HepG2 (cell line): ENCODE measurements at regions not wholly inside any gene's neighbourhood (a gene's known extent, or its start where the extent isn't known, plus 50 kb on each side); places are given as distances from the start of the nearest gene placed in this dataset.

Experiments
- ATAC-seq: fragments of 200-7000 bp; cut with Tn5 transposase; 3 replicates; pipeline ENCODE4 v1.9.1; 2020; ENCODE audit warnings: mild to moderate bottlenecking, moderate library complexity
- BruUV-seq: library from RNA; stranded (reverse); fragments of 400-500 nt; replicated peaks from 2 replicates; lab custom pipeline; 2021; lab: Mats Ljungman, UMichigan
- CTCF ChIA-PET: fragments of 300-600 bp; formaldehyde crosslinking; extraction: SDS; loops from one replicate; lab custom pipeline; 2021; ENCODE audit warnings: low total read pairs, inconsistent platforms, low intra/inter-chr PET ratio; lab: Yijun Ruan, JAX
- POLR2A ChIA-PET: fragments of 350-600 bp; sonication (Branson Sonifier 250); formaldehyde crosslinking; loops from one replicate; lab custom pipeline; 2020; ENCODE audit warnings: antibody characterized with exemption, inconsistent platforms; lab: Yijun Ruan, JAX
- DNase-seq: peaks from one replicate; pipeline ENCODE4 v3.0.0-alpha.2; 2015; ENCODE audit warnings: low spot score
- FAIRE-seq: peaks from 3 replicates; lab custom pipeline; 2011; peaks lifted over from hg19 to GRCh38; lab: Jason Lieb, UNC
- H2AFZ ChIP-seq: one replicate; pipeline ENCODE4 v1.6.1; 2011; ENCODE audit warnings: low read length, inconsistent platforms
- H3K27ac ChIP-seq: fragments of 300-600 bp; 3 replicates; pipeline ENCODE4 v1.8.0; 2011; ENCODE audit warnings: mixed run types, mild to moderate bottlenecking, mixed read lengths, low read length, inconsistent platforms; ENCODE audit not compliant: insufficient read depth; ENCODE audit errors: extremely low read length
- H3K27me3 ChIP-seq, 2 experiments: fragments of 200-600 bp in 1 of 2; 2 replicates in 1 of 2; 3 replicates in 1 of 2; pipeline versions ENCODE4 v1.6.0 to v1.8.0; 2011; ENCODE audit warnings: low read length in 2 of 2, mild to moderate bottlenecking in 2 of 2, moderate library complexity in 2 of 2, inconsistent platforms in 1 of 2; ENCODE audit not compliant: insufficient read depth in 2 of 2, control insufficient read depth in 1 of 2
- H3K36me3 ChIP-seq, 2 experiments: fragments of 200-600 bp in 1 of 2; replicated peaks in 1 of 2; 2 replicates in 1 of 2; 3 replicates in 1 of 2; pipeline versions ENCODE4 v1.5.1 to v1.8.0; 2011; ENCODE audit warnings: low read length in 2 of 2, inconsistent platforms in 1 of 2; ENCODE audit not compliant: insufficient read depth in 2 of 2, control insufficient read depth in 1 of 2
- H3K4me1 ChIP-seq: 2 replicates; pipeline ENCODE4 v1.5.1; 2012; ENCODE audit warnings: low read length, inconsistent platforms; ENCODE audit not compliant: insufficient read depth
- H3K4me2 ChIP-seq: 2 replicates; pipeline ENCODE4 v1.6.0; 2011; ENCODE audit warnings: low read depth, low read length, inconsistent platforms
- H3K4me3 ChIP-seq, 3 experiments: fragments of 200-600 bp in 1 of 3; sonication (generic), shearing (Covaris generic) in 1 of 3; replicated peaks in 1 of 3; 2 replicates each; pipeline ENCODE4 v1.5.1; 2011 to 2016; ENCODE audit warnings: low read length in 3 of 3, inconsistent platforms in 2 of 3, low read depth in 2 of 3, mild to moderate bottlenecking in 2 of 3, control low read depth in 1 of 3, mixed read lengths in 1 of 3; ENCODE audit not compliant: insufficient read depth in 1 of 3
- H3K79me2 ChIP-seq: one replicate; pipeline ENCODE4 v1.6.1; 2011; ENCODE audit warnings: low read length, inconsistent platforms; ENCODE audit not compliant: insufficient read depth
- H3K9ac ChIP-seq: 2 replicates; pipeline ENCODE4 v1.6.0; 2011; ENCODE audit warnings: mild to moderate bottlenecking, low read depth, low read length, inconsistent platforms; ENCODE audit not compliant: insufficient read depth
- H3K9me3 ChIP-seq: 2 replicates; pipeline ENCODE4 v1.5.1; 2012; ENCODE audit warnings: mild to moderate bottlenecking, low read length
- H4K20me1 ChIP-seq: 2 replicates; pipeline ENCODE4 v1.6.0; 2011; ENCODE audit warnings: inconsistent platforms, mild to moderate bottlenecking, low read length, moderate library complexity; ENCODE audit not compliant: insufficient read depth
- CEBPB ChIP-seq: IDR thresholded peaks from 2 replicates; pipeline ENCODE4 v1.6.1; 2011; ENCODE audit warnings: low read depth, low read length, improper control_type of control experiment, borderline replicate concordance
- CHD2 ChIP-seq: IDR thresholded peaks from 2 replicates; pipeline ENCODE4 v1.6.1; 2011; ENCODE audit warnings: low read depth, low read length, improper control_type of control experiment
- EZH2 ChIP-seq: conservative IDR thresholded peaks from 2 replicates; pipeline ENCODE4 v1.6.1; 2012; ENCODE audit warnings: mild to moderate bottlenecking, low read depth, low read length, moderate library complexity
- NFE2 ChIP-seq: sonication (generic); formaldehyde crosslinking; IDR thresholded peaks from 2 replicates; pipeline ENCODE4 v1.4.0; 2020; ENCODE audit warnings: missing genetic modification reagents
- NFYC ChIP-seq: IDR thresholded peaks from 2 replicates; pipeline ENCODE4 v1.6.1; 2016; ENCODE audit warnings: missing genetic modification reagents, missing compliant biosample characterization
- PHF21A ChIP-seq: sonication (generic); formaldehyde crosslinking; IDR thresholded peaks from 2 replicates; pipeline ENCODE4 v1.5.0; 2020; ENCODE audit warnings: mild to moderate bottlenecking, missing genetic modification reagents
- REXO4 ChIP-seq: sonication (generic); formaldehyde crosslinking; IDR thresholded peaks from 2 replicates; pipeline ENCODE4 v1.8.0; 2022; ENCODE audit warnings: missing genetic modification reagents, mild to moderate bottlenecking, borderline replicate concordance
- THYN1 ChIP-seq: sonication (generic); formaldehyde crosslinking; IDR thresholded peaks from 2 replicates; pipeline ENCODE4 v1.8.1; 2023; ENCODE audit warnings: low read depth, mild to moderate bottlenecking, moderate library complexity, missing genetic modification reagents, borderline replicate concordance
- ZNF333 ChIP-seq: sonication (generic); formaldehyde crosslinking; IDR thresholded peaks from 2 replicates; pipeline ENCODE4 v1.4.0; 2020; ENCODE audit warnings: mild to moderate bottlenecking, missing genetic modification reagents, borderline replicate concordance
- ZNF451 ChIP-seq: sonication (generic); formaldehyde crosslinking; IDR thresholded peaks from 2 replicates; pipeline ENCODE4 v1.5.0; 2020; ENCODE audit warnings: mild to moderate bottlenecking, missing genetic modification reagents
- ZNF556 ChIP-seq: sonication (generic); formaldehyde crosslinking; IDR thresholded peaks from 2 replicates; pipeline ENCODE4 v1.4.0; 2020; ENCODE audit warnings: mild to moderate bottlenecking, missing genetic modification reagents, borderline replicate concordance
- ZNF841 ChIP-seq: sonication (generic); formaldehyde crosslinking; IDR thresholded peaks from 2 replicates; pipeline ENCODE4 v1.8.1; 2023; ENCODE audit warnings: missing genetic modification reagents, borderline replicate concordance
- ZSCAN9 ChIP-seq: IDR thresholded peaks from 2 replicates; pipeline ENCODE4 v1.6.1; 2016; ENCODE audit warnings: borderline replicate concordance
- WGBS: methylation state at CpG from one replicate; pipeline ENCODE4 v1.1.6; 2017; ENCODE audit warnings: low lambda C conversion rate; 5-methylcytosine and 5-hydroxymethylcytosine counted together
- in situ Hi-C: cut with HindIII; loops from 2 replicates; pipeline ENCODE4 v1.10.0; 2017; ENCODE audit warnings: low pct_unique_long_range_greater_than_20kb; ENCODE audit not compliant: extremely low pct_ligation_motif_present
- intact Hi-C: fragments of 100-400 bp; cut with micrococcal nuclease; formaldehyde crosslinking; loops from one replicate; pipeline ENCODE4 v1.10.0; 2022; ENCODE audit not compliant: unreplicated experiment
- TF ChIP-seq, protein P1 (sequence below): sonication (generic); formaldehyde crosslinking; IDR thresholded peaks from 2 replicates; pipeline ENCODE4 v1.4.0; 2020; ENCODE audit warnings: mild to moderate bottlenecking, missing genetic modification reagents
- TF ChIP-seq, protein P2 (sequence below): sonication (generic); formaldehyde crosslinking; IDR thresholded peaks from 2 replicates; pipeline ENCODE4 v1.5.0; 2020; ENCODE audit warnings: mild to moderate bottlenecking, missing genetic modification reagents, borderline replicate concordance

DNA sequence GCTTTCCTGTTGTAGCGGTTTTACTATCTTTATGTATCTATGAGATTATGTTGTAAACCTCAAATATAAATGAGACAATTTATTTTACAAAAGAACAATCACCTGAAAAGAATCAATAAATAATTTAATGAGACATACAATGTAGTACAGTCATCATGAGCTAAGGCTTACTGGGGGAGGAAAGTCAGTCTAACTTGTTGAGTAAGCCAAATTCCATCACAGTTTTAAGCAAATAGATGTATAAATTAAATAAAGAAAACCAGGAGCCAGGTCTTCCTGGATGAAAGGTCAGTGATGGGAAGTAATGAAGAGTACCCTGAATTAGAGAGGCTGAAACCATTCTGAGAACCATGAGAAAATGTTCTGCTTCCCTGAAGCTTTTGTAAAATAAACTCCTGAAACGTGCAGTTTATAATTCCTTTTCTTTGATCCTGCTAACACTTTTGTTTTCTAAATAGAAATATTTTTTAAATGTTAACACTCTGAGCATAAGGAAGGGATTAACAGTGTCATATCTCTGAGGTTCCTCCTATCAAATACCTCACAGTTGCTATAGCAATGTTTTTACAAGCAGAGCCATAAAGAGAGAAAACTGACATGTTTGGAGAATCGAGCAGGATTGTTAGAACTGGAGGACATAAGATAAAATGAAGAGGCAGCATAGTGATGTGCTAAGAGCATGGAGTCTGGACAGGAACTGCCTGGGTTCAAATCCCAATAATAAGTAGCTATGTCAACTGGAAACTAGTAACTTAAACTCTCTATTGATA, 444.9 kb upstream of the FOXG1 start (continued):
- TF ChIP-seq REXO4 (CRISPR knock-in tag), result no peak
- TF ChIP-seq NFE2, result no peak
- no peak for TF ChIP-seq THYN1 (CRISPR knock-in tag)
- no peak for TF ChIP-seq CEBPB
- TF ChIP-seq, all 625 proteins: peak for 0

- Histone ChIP-seq H3K36me3 (no peaks in the 10 kb centered on the region), H2AFZ (no peak overlapping the region), H3K9ac (no peak overlapping the region), H3K27ac (no peak overlapping the region), H3K79me2 (no peaks in the 10 kb centered on the region), H3K4me3 (no peak overlapping the region), H3K27me3 (no peaks in the 10 kb centered on the region; a peak in 1 of 5 replicates), H3K9me3 (peaks cover 95% of the 10 kb centered on the region), H3K4me1 (no peaks in the 10 kb centered on the region), H4K20me1 (no peaks in the 10 kb centered on the region), H3K4me2 (no peak overlapping the region)
- under 1% methylated on average over 4 of the region's 4 CpGs for WGBS
- intact Hi-C loops (no loop called here), in situ Hi-C loops (no loop called here)
- DNase-seq (no peak), ATAC-seq (no peak), FAIRE-seq (no peak)
- ChIA-PET CTCF (no interaction called here), POLR2A (no interaction called here)
- no TSS peak for BruUV-seq
- TF ChIP-seq PHF21A (CRISPR knock-in tag) (no peak), ZNF556 (CRISPR knock-in tag) (no peak), ZSCAN9 (no peak), EZH2 (no peak), ZNF333 (CRISPR knock-in tag) (no peak), NFYC (no peak), ZNF841 (CRISPR knock-in tag) (no peak), CHD2 (no peak), ZNF451 (CRISPR knock-in tag) (no peak)
- TF ChIP-seq, protein P1, sequence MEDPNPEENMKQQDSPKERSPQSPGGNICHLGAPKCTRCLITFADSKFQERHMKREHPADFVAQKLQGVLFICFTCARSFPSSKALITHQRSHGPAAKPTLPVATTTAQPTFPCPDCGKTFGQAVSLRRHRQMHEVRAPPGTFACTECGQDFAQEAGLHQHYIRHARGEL (CRISPR knock-in tag), result no peak
- TF ChIP-seq, protein P2, sequence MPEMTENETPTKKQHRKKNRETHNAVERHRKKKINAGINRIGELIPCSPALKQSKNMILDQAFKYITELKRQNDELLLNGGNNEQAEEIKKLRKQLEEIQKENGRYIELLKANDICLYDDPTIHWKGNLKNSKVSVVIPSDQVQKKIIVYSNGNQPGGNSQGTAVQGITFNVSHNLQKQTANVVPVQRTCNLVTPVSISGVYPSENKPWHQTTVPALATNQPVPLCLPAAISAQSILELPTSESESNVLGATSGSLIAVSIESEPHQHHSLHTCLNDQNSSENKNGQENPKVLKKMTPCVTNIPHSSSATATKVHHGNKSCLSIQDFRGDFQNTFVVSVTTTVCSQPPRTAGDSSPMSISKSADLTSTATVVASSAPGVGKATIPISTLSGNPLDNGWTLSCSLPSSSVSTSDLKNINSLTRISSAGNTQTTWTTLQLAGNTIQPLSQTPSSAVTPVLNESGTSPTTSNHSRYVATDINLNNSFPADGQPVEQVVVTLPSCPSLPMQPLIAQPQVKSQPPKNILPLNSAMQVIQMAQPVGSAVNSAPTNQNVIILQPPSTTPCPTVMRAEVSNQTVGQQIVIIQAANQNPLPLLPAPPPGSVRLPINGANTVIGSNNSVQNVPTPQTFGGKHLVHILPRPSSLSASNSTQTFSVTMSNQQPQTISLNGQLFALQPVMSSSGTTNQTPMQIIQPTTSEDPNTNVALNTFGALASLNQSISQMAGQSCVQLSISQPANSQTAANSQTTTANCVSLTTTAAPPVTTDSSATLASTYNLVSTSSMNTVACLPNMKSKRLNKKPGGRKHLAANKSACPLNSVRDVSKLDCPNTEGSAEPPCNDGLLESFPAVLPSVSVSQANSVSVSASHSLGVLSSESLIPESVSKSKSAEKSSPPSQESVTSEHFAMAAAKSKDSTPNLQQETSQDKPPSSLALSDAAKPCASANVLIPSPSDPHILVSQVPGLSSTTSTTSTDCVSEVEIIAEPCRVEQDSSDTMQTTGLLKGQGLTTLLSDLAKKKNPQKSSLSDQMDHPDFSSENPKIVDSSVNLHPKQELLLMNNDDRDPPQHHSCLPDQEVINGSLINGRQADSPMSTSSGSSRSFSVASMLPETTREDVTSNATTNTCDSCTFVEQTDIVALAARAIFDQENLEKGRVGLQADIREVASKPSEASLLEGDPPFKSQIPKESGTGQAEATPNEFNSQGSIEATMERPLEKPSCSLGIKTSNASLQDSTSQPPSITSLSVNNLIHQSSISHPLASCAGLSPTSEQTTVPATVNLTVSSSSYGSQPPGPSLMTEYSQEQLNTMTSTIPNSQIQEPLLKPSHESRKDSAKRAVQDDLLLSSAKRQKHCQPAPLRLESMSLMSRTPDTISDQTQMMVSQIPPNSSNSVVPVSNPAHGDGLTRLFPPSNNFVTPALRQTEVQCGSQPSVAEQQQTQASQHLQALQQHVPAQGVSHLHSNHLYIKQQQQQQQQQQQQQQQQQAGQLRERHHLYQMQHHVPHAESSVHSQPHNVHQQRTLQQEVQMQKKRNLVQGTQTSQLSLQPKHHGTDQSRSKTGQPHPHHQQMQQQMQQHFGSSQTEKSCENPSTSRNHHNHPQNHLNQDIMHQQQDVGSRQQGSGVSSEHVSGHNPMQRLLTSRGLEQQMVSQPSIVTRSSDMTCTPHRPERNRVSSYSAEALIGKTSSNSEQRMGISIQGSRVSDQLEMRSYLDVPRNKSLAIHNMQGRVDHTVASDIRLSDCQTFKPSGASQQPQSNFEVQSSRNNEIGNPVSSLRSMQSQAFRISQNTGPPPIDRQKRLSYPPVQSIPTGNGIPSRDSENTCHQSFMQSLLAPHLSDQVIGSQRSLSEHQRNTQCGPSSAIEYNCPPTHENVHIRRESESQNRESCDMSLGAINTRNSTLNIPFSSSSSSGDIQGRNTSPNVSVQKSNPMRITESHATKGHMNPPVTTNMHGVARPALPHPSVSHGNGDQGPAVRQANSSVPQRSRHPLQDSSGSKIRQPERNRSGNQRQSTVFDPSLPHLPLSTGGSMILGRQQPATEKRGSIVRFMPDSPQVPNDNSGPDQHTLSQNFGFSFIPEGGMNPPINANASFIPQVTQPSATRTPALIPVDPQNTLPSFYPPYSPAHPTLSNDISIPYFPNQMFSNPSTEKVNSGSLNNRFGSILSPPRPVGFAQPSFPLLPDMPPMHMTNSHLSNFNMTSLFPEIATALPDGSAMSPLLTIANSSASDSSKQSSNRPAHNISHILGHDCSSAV, result no peak
Measured at GRCh38 chr14:28323366-28323765, 443.2 kb upstream of the FOXG1 start.
